H1 (cell line): ENCODE measurements at regions not wholly inside any gene's neighbourhood (a gene's known extent, or its start where the extent isn't known, plus 50 kb on each side); places are given as distances from the start of the nearest gene placed in this dataset.

ENCODE experiments used
- CTCF ChIA-PET: fragments of 300-600 bp; sonication (Branson Sonifier 250); formaldehyde crosslinking; loops from one replicate; lab custom pipeline; 2021; ENCODE audit not compliant: partially characterized antibody; lab: Charles Lee
- POLR2A ChIA-PET: fragments of 300-600 bp; sonication (Branson Sonifier 250); formaldehyde crosslinking; loops from one replicate; lab custom pipeline; 2021; ENCODE audit warnings: inconsistent platforms; ENCODE audit not compliant: partially characterized antibody; lab: Charles Lee
- DNase-seq, 2 experiments: peaks; one replicate each; pipeline versions ENCODE4 v3.0.0 to v3.0.0-alpha.2; 2010 to 2022; ENCODE audit warnings: low spot score in 2 of 2, low read depth in 1 of 2, mixed read lengths in 1 of 2
- FAIRE-seq: peaks from 2 replicates; lab custom pipeline; 2011; peaks lifted over from hg19 to GRCh38; lab: Jason Lieb, UNC
- H2AFZ ChIP-seq: 2 replicates; pipeline ENCODE4 v1.8.1; 2012; ENCODE audit warnings: low read length, inconsistent platforms
- H2AK5ac ChIP-seq: 2 replicates; pipeline ENCODE4 v1.6.1; 2013; ENCODE audit warnings: low read depth, low read length
- H2BK120ac ChIP-seq: replicated peaks from 2 replicates; pipeline ENCODE3; 2013; ENCODE audit warnings: low read depth, low read length, inconsistent platforms
- H2BK12ac ChIP-seq: 2 replicates; pipeline ENCODE4 v1.6.1; 2013; ENCODE audit warnings: low read depth, low read length
- H2BK15ac ChIP-seq: 2 replicates; pipeline ENCODE4 v1.6.1; 2013; ENCODE audit warnings: low read length
- H2BK20ac ChIP-seq: 2 replicates; pipeline ENCODE4 v1.6.1; 2013; ENCODE audit warnings: low read length
- H2BK5ac ChIP-seq: 2 replicates; pipeline ENCODE4 v1.6.1; 2013; ENCODE audit warnings: low read depth, low read length
- H3K14ac ChIP-seq: 2 replicates; pipeline ENCODE4 v1.6.1; 2013; ENCODE audit warnings: inconsistent platforms; ENCODE audit not compliant: insufficient read length
- H3K18ac ChIP-seq: 2 replicates; pipeline ENCODE4 v1.6.1; 2013; ENCODE audit warnings: low read length; ENCODE audit errors: extremely low read depth
- H3K23ac ChIP-seq: 2 replicates; pipeline ENCODE4 v1.6.1; 2013; ENCODE audit warnings: inconsistent platforms; ENCODE audit not compliant: insufficient read length
- H3K23me2 ChIP-seq: 2 replicates; pipeline ENCODE4 v1.6.1; 2013; ENCODE audit warnings: low read depth, low read length
- H3K27ac ChIP-seq: 2 replicates; pipeline ENCODE4 v1.6.1; 2011; ENCODE audit warnings: low read depth, low read length, inconsistent platforms
- H3K27me3 ChIP-seq, 4 experiments: replicated peaks in 1 of 4; 1 replicate in 1 of 4; 2 replicates in 3 of 4; pipeline versions ENCODE4 v1.6.1 to v1.8.1; 2011 to 2013; ENCODE audit warnings: low read length in 3 of 4, mild to moderate bottlenecking in 3 of 4, inconsistent platforms in 2 of 4, mixed read lengths in 2 of 4, moderate library complexity in 1 of 4; ENCODE audit not compliant: control insufficient read depth in 3 of 4, insufficient read depth in 3 of 4; ENCODE audit errors: extremely low read depth in 1 of 4
- H3K36me3 ChIP-seq, 4 experiments: 2 replicates each; pipeline versions ENCODE4 v1.6.1 to v1.8.1; 2011 to 2013; ENCODE audit warnings: mild to moderate bottlenecking in 4 of 4, low read length in 3 of 4, moderate library complexity in 2 of 4, control low read depth in 1 of 4, inconsistent platforms in 1 of 4; ENCODE audit not compliant: insufficient read depth in 4 of 4, control insufficient read depth in 2 of 4
- H3K4ac ChIP-seq: replicated peaks from 2 replicates; pipeline ENCODE3; 2013; ENCODE audit warnings: low read length, low read depth, mixed read lengths, inconsistent platforms; ENCODE audit not compliant: insufficient read length
- H3K4me1 ChIP-seq, 4 experiments: replicated peaks in 1 of 4; 1 replicate in 1 of 4; 2 replicates in 3 of 4; pipeline versions ENCODE4 v1.6.1 to v1.8.1; 2011 to 2013; ENCODE audit warnings: low read length in 3 of 4, inconsistent platforms in 2 of 4, mixed read lengths in 1 of 4; ENCODE audit not compliant: insufficient read depth in 4 of 4, control insufficient read depth in 3 of 4
- H3K4me2 ChIP-seq, 2 experiments: 2 replicates each; pipeline versions ENCODE4 v1.6.1 to v1.8.1; 2011 to 2013; ENCODE audit warnings: low read depth in 2 of 2, low read length in 2 of 2, control low read depth in 1 of 2, inconsistent platforms in 1 of 2, mild to moderate bottlenecking in 1 of 2; ENCODE audit not compliant: insufficient read depth in 1 of 2
- H3K4me3 ChIP-seq, 4 experiments: fragments of 200-600, 300-600 bp in 1 of 4; sonication (generic), shearing (Covaris generic), sonication (Bioruptor Twin) in 1 of 4; 2 replicates each; pipeline versions ENCODE4 v1.5.1 to v1.8.1; 2011 to 2016; ENCODE audit warnings: low read length in 4 of 4, low read depth in 3 of 4, control low read depth in 2 of 4, inconsistent platforms in 2 of 4, mild to moderate bottlenecking in 2 of 4, mixed read lengths in 1 of 4, moderate library complexity in 1 of 4; ENCODE audit not compliant: insufficient read depth in 2 of 4; ENCODE audit errors: extremely low read depth in 1 of 4
- H3K56ac ChIP-seq: replicated peaks from 2 replicates; pipeline ENCODE3; 2013; ENCODE audit warnings: low read depth, mild to moderate bottlenecking, mixed read lengths, low read length, inconsistent platforms; ENCODE audit not compliant: insufficient read length
- H3K79me1 ChIP-seq: 2 replicates; pipeline ENCODE4 v1.6.1; 2013; ENCODE audit warnings: low read depth, low read length, control low read depth
- H3K79me2 ChIP-seq, 2 experiments: 2 replicates each; pipeline versions ENCODE4 v1.6.1 to v1.8.1; 2012 to 2013; ENCODE audit warnings: low read length in 2 of 2, mild to moderate bottlenecking in 2 of 2, inconsistent platforms in 1 of 2; ENCODE audit not compliant: insufficient read depth in 2 of 2, control insufficient read depth in 1 of 2
- H3K9ac ChIP-seq, 4 experiments: replicated peaks in 1 of 4; 1 replicate in 1 of 4; 2 replicates in 3 of 4; pipeline versions ENCODE4 v1.6.1 to v1.8.1; 2011 to 2013; ENCODE audit warnings: low read depth in 3 of 4, low read length in 3 of 4, control low read depth in 2 of 4, mild to moderate bottlenecking in 2 of 4, moderate library complexity in 2 of 4, inconsistent platforms in 1 of 4; ENCODE audit errors: extremely low read depth in 1 of 4
- H3K9me3 ChIP-seq, 2 experiments: 2 replicates each; pipeline versions ENCODE4 v1.6.1 to v1.8.1; 2012 to 2013; ENCODE audit warnings: mild to moderate bottlenecking in 2 of 2, moderate library complexity in 2 of 2, control low read depth in 1 of 2, inconsistent platforms in 1 of 2, low read depth in 1 of 2, low read length in 1 of 2, mixed read lengths in 1 of 2; ENCODE audit not compliant: insufficient read depth in 2 of 2
- H4K20me1 ChIP-seq, 2 experiments: replicated peaks in 1 of 2; 2 replicates each; pipeline versions ENCODE3 to v1.8.1; 2011 to 2013; ENCODE audit warnings: inconsistent platforms in 2 of 2, low read length in 2 of 2, mild to moderate bottlenecking in 1 of 2; ENCODE audit not compliant: insufficient read depth in 2 of 2, control insufficient read depth in 1 of 2
- H4K5ac ChIP-seq: 2 replicates; pipeline ENCODE4 v1.6.1; 2013; ENCODE audit warnings: low read length, low read depth, mixed read lengths, inconsistent platforms; ENCODE audit not compliant: insufficient read length
- H4K8ac ChIP-seq: 2 replicates; pipeline ENCODE4 v1.8.0; 2013; ENCODE audit warnings: mild to moderate bottlenecking, moderate library complexity, low read length, inconsistent platforms; ENCODE audit not compliant: insufficient read depth; ENCODE audit errors: extremely low read depth
- H4K91ac ChIP-seq: replicated peaks from 2 replicates; pipeline ENCODE3; 2013; ENCODE audit warnings: low read length, mixed read lengths, inconsistent platforms; ENCODE audit not compliant: insufficient read length
- ASH2L ChIP-seq: fragments of 200-600, 300-600 bp; sonication (generic); IDR thresholded peaks from one replicate; pipeline ENCODE4 v1.7.1; 2017; ENCODE audit warnings: low read length
- ATF3 ChIP-seq: IDR thresholded peaks from 2 replicates; pipeline ENCODE4 v1.6.1; 2011; ENCODE audit warnings: low read depth, mild to moderate bottlenecking, low read length; ENCODE audit not compliant: insufficient read depth
- BRCA1 ChIP-seq: IDR thresholded peaks from 2 replicates; pipeline ENCODE4 v1.6.1; 2012; ENCODE audit warnings: low read depth, low read length, improper control_type of control experiment
- CHD1 ChIP-seq: IDR thresholded peaks from 2 replicates; pipeline ENCODE4 v1.6.1; 2012; ENCODE audit warnings: low read depth, low read length, improper control_type of control experiment
- CREB1 ChIP-seq: IDR thresholded peaks from 2 replicates; pipeline ENCODE4 v1.6.1; 2012; ENCODE audit warnings: inconsistent platforms
- EZH2 ChIP-seq: fragments of 200-600 bp; sonication (generic); IDR thresholded peaks from 2 replicates; pipeline ENCODE4 v1.7.1; 2012; ENCODE audit warnings: low read depth, mild to moderate bottlenecking, moderate library complexity, low read length, inconsistent platforms; ENCODE audit not compliant: severe bottlenecking
- JUND ChIP-seq: IDR thresholded peaks from 2 replicates; pipeline ENCODE4 v1.6.1; 2011; ENCODE audit warnings: mild to moderate bottlenecking, improper control_type of control experiment, low read length
- KDM1A ChIP-seq: fragments of 200-600, 300-600 bp; sonication (generic); IDR thresholded peaks from 2 replicates; pipeline ENCODE4 v1.7.1; 2016; ENCODE audit warnings: mild to moderate bottlenecking, low read length, borderline replicate concordance
- MAX ChIP-seq: IDR thresholded peaks from 2 replicates; pipeline ENCODE4 v1.6.1; 2012; ENCODE audit warnings: inconsistent platforms
- NANOG ChIP-seq: IDR thresholded peaks from 2 replicates; pipeline ENCODE4 v1.6.1; 2011; ENCODE audit warnings: low read length, low read depth, mild to moderate bottlenecking, inconsistent platforms; ENCODE audit not compliant: insufficient read depth, poor library complexity, severe bottlenecking
- POU5F1 ChIP-seq: IDR thresholded peaks from 2 replicates; pipeline ENCODE4 v1.6.1; 2011; ENCODE audit warnings: low read depth, mild to moderate bottlenecking, low read length, moderate library complexity
- RAD21 ChIP-seq, 2 experiments: IDR thresholded peaks in 1 of 2; conservative IDR thresholded peaks in 1 of 2; 2 replicates each; pipeline ENCODE4 v1.6.1; 2011; ENCODE audit warnings: low read depth in 2 of 2, low read length in 2 of 2, improper control_type of control experiment in 1 of 2, inconsistent platforms in 1 of 2, mild to moderate bottlenecking in 1 of 2, moderate library complexity in 1 of 2
- TAF1 ChIP-seq: IDR thresholded peaks from 2 replicates; pipeline ENCODE4 v1.6.1; 2011; ENCODE audit warnings: mild to moderate bottlenecking, low read depth, low read length
- TCF12 ChIP-seq: IDR thresholded peaks from 2 replicates; pipeline ENCODE4 v1.6.1; 2011; ENCODE audit warnings: low read depth, mild to moderate bottlenecking, low read length
- WGBS, 2 experiments: shearing (Covaris generic) in 1 of 2; methylation state at CpG; one replicate each; pipeline versions ENCODE4 v1.1.6 to v1.1.7; 2013 to 2015; ENCODE audit warnings: low lambda C conversion rate in 2 of 2, mixed read lengths in 2 of 2, inconsistent platforms in 1 of 2, low coverage in 1 of 2, missing lambda C conversion rate in 1 of 2; ENCODE audit not compliant: insufficient replicate concordance in 2 of 2, insufficient coverage in 1 of 2, insufficient read length in 1 of 2; ENCODE audit errors: extremely low coverage in 1 of 2, missing lambda C conversion rate in 1 of 2; 5-methylcytosine and 5-hydroxymethylcytosine counted together

GRCh38 chr13:107854880-107855279, 360.5 kb downstream of the LIG4 start:
- H2AFZ ChIP-seq: no peak overlapping the region
- no peaks in the 10 kb centered on the region for H3K79me1 ChIP-seq
- H2BK12ac ChIP-seq: no peak overlapping the region
- peaks cover 0 to 7% of the 10 kb centered on the region in 2 experiments; a peak in 2 of 4 replicates for H3K79me2 ChIP-seq
- no peak overlapping the region for H2BK120ac ChIP-seq
- no peaks in the 10 kb centered on the region for H3K9me3 ChIP-seq
- FAIRE-seq: no peak
- H3K4ac ChIP-seq: no peak overlapping the region
- peaks cover 0 to 1% of the 10 kb centered on the region in 2 experiments for H4K20me1 ChIP-seq
- no peak overlapping the region for H4K91ac ChIP-seq
- no peak overlapping the region for H4K8ac ChIP-seq
- no peak overlapping the region for H3K4me3 ChIP-seq
- no peak overlapping the region for H3K27ac ChIP-seq
- no peak overlapping the region for H3K23ac ChIP-seq
- H2BK5ac ChIP-seq: no peak overlapping the region
- H3K23me2 ChIP-seq: no peaks in the 10 kb centered on the region
- H2BK20ac ChIP-seq: no peak overlapping the region
- H4K5ac ChIP-seq: no peak overlapping the region
- no peak overlapping the region for H3K56ac ChIP-seq
- ChIA-PET POLR2A (interaction anchor here (0.6 kb wide), 1 partner anchor 275 kb away, joined by 3 read pairs; no protein-coding TSS in a partner anchor), CTCF (interaction anchor here (0.8 kb wide), 1 partner anchor 10 kb away, joined by 3 read pairs; no protein-coding TSS in a partner anchor)
- DNase-seq: no peak
- no peaks in the 10 kb centered on the region for H3K36me3 ChIP-seq
- no peak overlapping the region for H3K14ac ChIP-seq
- no peak overlapping the region for H3K18ac ChIP-seq
- peaks cover 0 to 3% (median 0%) of the 10 kb centered on the region in 4 experiments; a peak in 1 of 7 replicates for H3K27me3 ChIP-seq
- H2AK5ac ChIP-seq: no peak overlapping the region
- no peak overlapping the region for H3K4me2 ChIP-seq
- no peak overlapping the region for H2BK15ac ChIP-seq
- 86% methylated on average over 4 of the region's 4 CpGs; no CpG with 5 or more reads in 1 of the 2 experiments for WGBS, 2 experiments
- H3K4me1 ChIP-seq: no peaks in the 10 kb centered on the region
- H3K9ac ChIP-seq: no peak overlapping the region
- TF ChIP-seq POU5F1: no peak
- no peak for TF ChIP-seq MAX
- no peak for TF ChIP-seq CHD1
- no peak for TF ChIP-seq TCF12
- no peak for TF ChIP-seq NANOG
- TF ChIP-seq CREB1: no peak
- TF ChIP-seq KDM1A: no peak
- no peak for TF ChIP-seq EZH2
- TF ChIP-seq ATF3: no peak
- no peak for TF ChIP-seq JUND
- no peak for TF ChIP-seq TAF1
- TF ChIP-seq ASH2L: no peak
- no peak for TF ChIP-seq BRCA1
- no peak for TF ChIP-seq RAD21 (IDR thresholded peaks at IDR 0.05 in 1 of 2, conservative IDR thresholded peaks at IDR 0.05 in 1 of 2; ENCODE audit: low read depth in 2 of 2, low read length in 2 of 2)
